ENCODE measurements at regions not wholly inside any gene's neighbourhood (a gene's known extent, or its start where the extent isn't known, plus 50 kb on each side); places are given as distances from the start of the nearest gene placed in this dataset.

DNA sequence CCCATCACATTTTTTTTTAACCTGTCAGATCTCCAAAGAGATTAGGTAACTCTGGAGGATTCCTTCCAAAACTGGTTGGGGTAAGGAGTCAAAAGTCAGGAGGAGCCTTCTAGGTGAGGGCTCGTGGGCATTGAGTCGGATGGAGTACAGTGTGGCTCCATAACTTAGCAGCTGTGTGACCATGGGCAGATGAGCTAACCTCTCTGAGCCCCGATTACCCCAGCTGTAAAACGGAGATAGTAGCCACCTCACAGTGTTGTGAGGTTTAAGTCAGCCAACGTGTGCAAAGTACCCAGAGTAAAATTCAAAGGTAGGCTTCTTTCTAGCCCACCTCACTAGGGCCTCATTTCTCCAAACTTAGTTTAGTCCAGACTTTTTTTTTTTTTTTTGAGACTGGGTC lies 151.5 kb downstream of the CD24 start:
- H3K9me3 ChIP-seq (ENCODE audit: insufficient read depth, low read depth), result no peaks in the 10 kb centered on the region

DNA sequence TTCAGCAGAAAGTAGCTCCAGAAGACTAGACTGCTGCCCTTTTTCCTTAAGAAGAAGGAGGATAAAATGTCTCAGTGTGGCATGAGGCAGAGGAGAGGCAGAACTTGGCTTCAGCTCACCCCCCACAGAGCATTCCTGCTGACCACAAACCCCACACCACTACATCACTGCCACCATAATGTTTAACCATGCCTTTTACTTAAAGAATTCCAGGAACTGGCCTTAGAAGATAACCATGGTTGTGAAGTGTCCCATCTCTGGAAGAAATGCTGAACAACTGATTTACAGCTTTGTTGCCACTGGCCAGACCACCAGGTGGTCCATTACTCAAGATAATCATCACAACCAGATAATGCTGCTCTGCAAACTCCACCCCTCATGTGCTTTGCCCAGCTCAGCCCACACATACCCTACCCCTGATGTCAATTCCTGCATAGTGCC lies 154.1 kb downstream of the CD24 start:
- no peaks in the 10 kb centered on the region for H3K79me2 ChIP-seq (ENCODE audit: low read depth)
- H3K27ac ChIP-seq, result no peak overlapping the region
- BruUV-seq (replicated peaks), result no TSS peak
- ChIA-PET POLR2A (ENCODE audit: unreplicated experiment) (no interaction called here), CTCF (no interaction called here)
- H3K9me2 ChIP-seq (ENCODE audit: insufficient read depth), result no peaks in the 10 kb centered on the region
- no peaks in the 10 kb centered on the region for H3F3A ChIP-seq (ENCODE audit: insufficient read depth, low read depth)
- DNase-seq, result peak; percentile 49 to 58
- H3K9me3 ChIP-seq (ENCODE audit: insufficient read depth, low read depth), result no peaks in the 10 kb centered on the region
- H3K4me3 ChIP-seq, result no peak overlapping the region
- intact Hi-C loops (cut with micrococcal nuclease; ENCODE audit: unreplicated experiment), result loop anchor here (1.0 to 2.0 kb wide), 2 partner anchors 21 to 50 kb away; no protein-coding TSS in a partner anchor
- no peak for TF ChIP-seq EZH2 (IDR thresholded peaks at IDR 0.05; ENCODE audit: low read depth)
- TF ChIP-seq, protein P1, sequence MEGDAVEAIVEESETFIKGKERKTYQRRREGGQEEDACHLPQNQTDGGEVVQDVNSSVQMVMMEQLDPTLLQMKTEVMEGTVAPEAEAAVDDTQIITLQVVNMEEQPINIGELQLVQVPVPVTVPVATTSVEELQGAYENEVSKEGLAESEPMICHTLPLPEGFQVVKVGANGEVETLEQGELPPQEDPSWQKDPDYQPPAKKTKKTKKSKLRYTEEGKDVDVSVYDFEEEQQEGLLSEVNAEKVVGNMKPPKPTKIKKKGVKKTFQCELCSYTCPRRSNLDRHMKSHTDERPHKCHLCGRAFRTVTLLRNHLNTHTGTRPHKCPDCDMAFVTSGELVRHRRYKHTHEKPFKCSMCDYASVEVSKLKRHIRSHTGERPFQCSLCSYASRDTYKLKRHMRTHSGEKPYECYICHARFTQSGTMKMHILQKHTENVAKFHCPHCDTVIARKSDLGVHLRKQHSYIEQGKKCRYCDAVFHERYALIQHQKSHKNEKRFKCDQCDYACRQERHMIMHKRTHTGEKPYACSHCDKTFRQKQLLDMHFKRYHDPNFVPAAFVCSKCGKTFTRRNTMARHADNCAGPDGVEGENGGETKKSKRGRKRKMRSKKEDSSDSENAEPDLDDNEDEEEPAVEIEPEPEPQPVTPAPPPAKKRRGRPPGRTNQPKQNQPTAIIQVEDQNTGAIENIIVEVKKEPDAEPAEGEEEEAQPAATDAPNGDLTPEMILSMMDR (conservative IDR thresholded peaks at IDR 0.05), result no peak
- no peak overlapping the region for H3K4me2 ChIP-seq
- no peaks in the 10 kb centered on the region for H4K20me1 ChIP-seq (ENCODE audit: insufficient read depth)
- H3K27me3 ChIP-seq (ENCODE audit: insufficient read depth, low read depth), result no peaks in the 10 kb centered on the region
- no peak overlapping the region for H2AFZ ChIP-seq
- H3K36me3 ChIP-seq (ENCODE audit: low read depth), result no peaks in the 10 kb centered on the region
- H3K4me1 ChIP-seq (replicated peaks; ENCODE audit: insufficient read depth), result no peaks in the 10 kb centered on the region; the same call in 1 of the 2 replicates

More for the DNA sequence above, 151.5 kb downstream of the CD24 start:
- no TSS peak for BruUV-seq (replicated peaks)
- Histone ChIP-seq H3F3A (ENCODE audit: insufficient read depth, low read depth) (no peaks in the 10 kb centered on the region), H3K27ac (no peak overlapping the region), H4K20me1 (ENCODE audit: insufficient read depth) (no peaks in the 10 kb centered on the region), H3K9me2 (ENCODE audit: insufficient read depth) (no peaks in the 10 kb centered on the region), H3K79me2 (ENCODE audit: low read depth) (no peaks in the 10 kb centered on the region), H3K4me2 (no peak overlapping the region), H2AFZ (no peak overlapping the region), H3K4me1 (replicated peaks; ENCODE audit: insufficient read depth) (no peaks in the 10 kb centered on the region; the same call in 1 of the 2 replicates), H3K27me3 (ENCODE audit: insufficient read depth, low read depth) (no peaks in the 10 kb centered on the region), H3K36me3 (ENCODE audit: low read depth) (no peaks in the 10 kb centered on the region), H3K4me3 (no peak overlapping the region)
- no peak for DNase-seq
- intact Hi-C loops (cut with micrococcal nuclease; ENCODE audit: unreplicated experiment), result no loop called here
- TF ChIP-seq, protein P1 (conservative IDR thresholded peaks at IDR 0.05), result no peak
- TF ChIP-seq EZH2 (IDR thresholded peaks at IDR 0.05; ENCODE audit: low read depth), result no peak
- ChIA-PET POLR2A (ENCODE audit: unreplicated experiment) (no interaction called here), CTCF (interaction anchor here (0.7 kb wide), 2 partner anchors 185 to 705 kb away, joined by 3 to 6 read pairs; no protein-coding TSS in a partner anchor)

DNA sequence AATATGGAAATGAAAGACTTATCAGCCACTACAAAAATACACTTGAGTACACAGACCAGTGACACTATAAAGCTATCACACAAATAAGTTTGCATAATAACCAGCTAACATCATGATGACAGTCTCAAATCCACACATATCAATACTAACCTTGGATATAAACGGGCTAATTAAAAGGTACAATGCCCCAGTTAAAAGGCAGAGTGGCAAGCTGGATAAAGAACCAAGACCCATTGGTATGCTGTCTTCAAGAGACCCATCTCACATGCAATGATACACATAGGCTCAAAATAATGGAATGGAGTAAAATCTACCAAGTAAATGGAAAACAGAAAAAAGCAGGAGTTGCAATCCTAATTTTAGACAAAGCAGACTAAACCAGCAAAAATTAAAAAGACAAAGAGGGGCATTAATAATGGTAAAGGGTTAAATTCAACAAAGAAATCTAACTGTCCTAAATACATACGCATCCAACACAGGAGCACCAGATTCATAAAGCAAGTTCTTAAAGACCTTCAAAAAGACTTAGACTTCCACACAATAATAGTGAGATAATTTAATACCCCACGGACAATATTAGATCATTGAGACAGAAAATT lies 163.3 kb downstream of the CD24 start:
- DNase-seq, result no peak
- no peaks in the 10 kb centered on the region for H3K79me2 ChIP-seq (ENCODE audit: low read depth)
- H4K20me1 ChIP-seq (ENCODE audit: insufficient read depth), result no peaks in the 10 kb centered on the region
- peaks cover 24% of the 10 kb centered on the region; the same call in 1 of the 2 replicates for H3K9me3 ChIP-seq (ENCODE audit: insufficient read depth, low read depth)
- CTCF ChIA-PET, result no interaction called here
- intact Hi-C loops (cut with micrococcal nuclease; ENCODE audit: unreplicated experiment), result no loop called here
- no peak overlapping the region for H3K27ac ChIP-seq
- POLR2A ChIA-PET (ENCODE audit: unreplicated experiment), result no interaction called here
- H3K9me2 ChIP-seq (ENCODE audit: insufficient read depth), result no peaks in the 10 kb centered on the region
- BruUV-seq (replicated peaks), result no TSS peak
- no peaks in the 10 kb centered on the region for H3K27me3 ChIP-seq (ENCODE audit: insufficient read depth, low read depth)
- H3K36me3 ChIP-seq (ENCODE audit: low read depth), result no peaks in the 10 kb centered on the region
- H3K4me1 ChIP-seq (replicated peaks; ENCODE audit: insufficient read depth), result no peaks in the 10 kb centered on the region
- H3F3A ChIP-seq (ENCODE audit: insufficient read depth, low read depth), result no peaks in the 10 kb centered on the region
- TF ChIP-seq EZH2 (IDR thresholded peaks at IDR 0.05; ENCODE audit: low read depth), result no peak
- TF ChIP-seq, protein P1 (conservative IDR thresholded peaks at IDR 0.05), result no peak
- no peak overlapping the region for H3K4me3 ChIP-seq
- no peak overlapping the region for H3K4me2 ChIP-seq
- no peak overlapping the region for H2AFZ ChIP-seq

Measured in PC-9 (cell line).